ENCODE measurements at regions not wholly inside any gene's neighbourhood (a gene's known extent, or its start where the extent isn't known, plus 50 kb on each side); places are given as distances from the start of the nearest gene placed in this dataset.

- H3K4me3 ChIP-seq (ENCODE audit: control insufficient read depth, low read depth, low read length) = no peak overlapping the region
- no peak for TF ChIP-seq CTCF (conservative IDR thresholded peaks at IDR 0.05; ENCODE audit: control insufficient read depth, insufficient read depth, low read depth, low read length)
- DNase-seq (ENCODE audit: low read depth) = peak; percentile 4
Measured at GRCh38 chr18:42614619-42615293, 500.7 kb downstream of the RIT2 start.

- TF ChIP-seq CTCF (conservative IDR thresholded peaks at IDR 0.05; ENCODE audit: control insufficient read depth, insufficient read depth, low read depth, low read length) = no peak
- no peak overlapping the region for H3K4me3 ChIP-seq (ENCODE audit: control insufficient read depth, low read depth, low read length)
- DNase-seq (ENCODE audit: low read depth) = no peak
Measured at GRCh38 chr18:42617221-42617620, 498.3 kb downstream of the RIT2 start.

- no peak for DNase-seq (ENCODE audit: low read depth)
- no peak for TF ChIP-seq CTCF (conservative IDR thresholded peaks at IDR 0.05; ENCODE audit: control insufficient read depth, insufficient read depth, low read depth, low read length)
- no peak overlapping the region for H3K4me3 ChIP-seq (ENCODE audit: control insufficient read depth, low read depth, low read length)
Measured at GRCh38 chr18:42619771-42620170, 495.7 kb downstream of the RIT2 start.

GRCh38 chr18:42620657-42621056 is 494.8 kb downstream of the RIT2 start:
- H3K4me3 ChIP-seq (ENCODE audit: control insufficient read depth, low read depth, low read length) = no peak overlapping the region
- TF ChIP-seq CTCF (conservative IDR thresholded peaks at IDR 0.05; ENCODE audit: control insufficient read depth, insufficient read depth, low read depth, low read length) = no peak
- DNase-seq (ENCODE audit: low read depth) = no peak

GRCh38 chr18:42623935-42624334 is 491.6 kb downstream of the RIT2 start:
- TF ChIP-seq CTCF (conservative IDR thresholded peaks at IDR 0.05; ENCODE audit: control insufficient read depth, insufficient read depth, low read depth, low read length) = no peak
- no peak for DNase-seq (ENCODE audit: low read depth)
- H3K4me3 ChIP-seq (ENCODE audit: control insufficient read depth, low read depth, low read length) = no peak overlapping the region

GRCh38 chr18:42632801-42633200 is 482.7 kb downstream of the RIT2 start:
- H3K4me3 ChIP-seq (ENCODE audit: control insufficient read depth, low read depth, low read length) = no peak overlapping the region
- DNase-seq (ENCODE audit: low read depth) = no peak
- TF ChIP-seq CTCF (conservative IDR thresholded peaks at IDR 0.05; ENCODE audit: control insufficient read depth, insufficient read depth, low read depth, low read length) = no peak

Measured in fibroblast of mammary gland (primary cell).